OCI-LY3 (cell line): ENCODE measurements at regions not wholly inside any gene's neighbourhood (a gene's known extent, or its start where the extent isn't known, plus 50 kb on each side); places are given as distances from the start of the nearest gene placed in this dataset.

Experiments
- H2AFZ ChIP-seq: fragments of 200-600, 300-600 bp; shearing (Covaris generic); 2 replicates; pipeline ENCODE4 v1.6.0; 2014; ENCODE audit warnings: antibody characterized with exemption, low read depth, low read length
- H3K27ac ChIP-seq: fragments of 200-600, 300-600 bp; sonication (generic); 2 replicates; pipeline ENCODE4 v1.5.1; 2014; ENCODE audit warnings: mild to moderate bottlenecking, low read length, moderate library complexity, mixed read lengths
- H3K27me3 ChIP-seq: fragments of 200-600, 300-600 bp; sonication (generic); 2 replicates; pipeline ENCODE4 v1.6.1; 2014; ENCODE audit warnings: low read depth, low read length, mixed read lengths
- H3K36me3 ChIP-seq: fragments of 200-600, 300-600 bp; sonication (generic); replicated peaks from 2 replicates; pipeline ENCODE3; 2014; ENCODE audit warnings: low read depth, low read length, mixed read lengths
- H3K4me1 ChIP-seq: fragments of 300-600, 200-600 bp; sonication (generic); 2 replicates; pipeline ENCODE4 v1.6.1; 2014; ENCODE audit warnings: low read length, mixed read lengths
- H3K4me2 ChIP-seq: fragments of 200-600, 300-600 bp; sonication (generic); 2 replicates; pipeline ENCODE4 v1.6.1; 2014; ENCODE audit warnings: low read length, mixed read lengths
- H3K4me3 ChIP-seq: fragments of 300-600, 200-600 bp; sonication (generic); 2 replicates; pipeline ENCODE4 v1.5.1; 2014; ENCODE audit warnings: antibody characterized with exemption, mild to moderate bottlenecking, low read length, moderate library complexity
- H3K79me2 ChIP-seq: fragments of 300-600, 200-600 bp; shearing (Covaris generic); 2 replicates; pipeline ENCODE4 v1.6.1; 2014; ENCODE audit warnings: mild to moderate bottlenecking, low read length, mixed read lengths
- H3K9ac ChIP-seq: fragments of 300-600, 200-600 bp; shearing (Covaris generic); 2 replicates; pipeline ENCODE4 v1.6.0; 2014; ENCODE audit warnings: mild to moderate bottlenecking, low read length, moderate library complexity
- H3K9me3 ChIP-seq: fragments of 200-600, 300-600 bp; shearing (Covaris generic); 2 replicates; pipeline ENCODE4 v1.6.1; 2014; ENCODE audit warnings: low read length, mixed read lengths; ENCODE audit not compliant: insufficient read depth
- H4K20me1 ChIP-seq: fragments of 200-600, 300-600 bp; sonication (generic); 2 replicates; pipeline ENCODE4 v1.6.1; 2016; ENCODE audit warnings: low read length, mixed read lengths; ENCODE audit not compliant: insufficient read depth
- CTCF ChIP-seq: fragments of 200-600, 300-600 bp; sonication (generic); IDR thresholded peaks from 2 replicates; pipeline ENCODE4 v1.5.1; 2014; ENCODE audit warnings: antibody characterized with exemption, low read length, low read depth
- EZH2phosphoT487 ChIP-seq: fragments of 200-600 bp; shearing (Covaris generic); IDR thresholded peaks from 2 replicates; pipeline ENCODE4 v1.6.1; 2018; ENCODE audit warnings: antibody characterized with exemption, mixed run types, low read depth

GRCh38 chr7:52876402-52876801, 159.0 kb upstream of the POM121L12 start:
- H3K9me3 ChIP-seq, result no peaks in the 10 kb centered on the region
- TF ChIP-seq EZH2phosphoT487, result no peak
- TF ChIP-seq CTCF, result no peak
- no peak overlapping the region for H2AFZ ChIP-seq
- H3K4me2 ChIP-seq, result 0 out of 2 replicates have a peak overlapping the region, but pooled peaks have one; percentile 20
- no peak overlapping the region for H3K4me3 ChIP-seq
- no peak overlapping the region for H3K27ac ChIP-seq
- no peaks in the 10 kb centered on the region for H3K79me2 ChIP-seq
- H3K27me3 ChIP-seq, result no peaks in the 10 kb centered on the region
- H3K4me1 ChIP-seq, result peaks cover 6% of the 10 kb centered on the region; the same call in 1 of the 2 replicates
- H4K20me1 ChIP-seq, result no peaks in the 10 kb centered on the region
- no peak overlapping the region for H3K9ac ChIP-seq
- H3K36me3 ChIP-seq, result no peaks in the 10 kb centered on the region

DNA sequence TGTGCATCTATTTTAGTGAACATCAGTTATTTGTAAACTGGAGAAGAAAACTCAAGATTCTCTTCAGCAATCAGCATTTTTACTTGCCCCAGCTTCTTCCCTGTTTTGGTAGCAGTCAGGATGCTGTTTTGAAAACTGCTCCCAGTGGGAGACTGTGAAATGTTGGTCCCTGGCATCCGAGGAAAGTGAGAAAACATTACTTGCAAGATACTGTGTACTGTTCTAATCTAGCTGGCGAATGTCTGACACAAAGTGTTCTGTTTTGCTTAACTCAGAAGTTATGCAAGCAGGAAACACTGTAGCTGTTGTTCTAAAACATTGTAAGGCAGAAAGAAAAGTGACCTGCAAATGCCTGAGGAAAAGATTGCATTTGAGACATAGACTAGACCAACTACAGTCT, 171.8 kb upstream of the POM121L12 start:
- Histone ChIP-seq H3K4me1 (no peaks in the 10 kb centered on the region), H3K79me2 (no peaks in the 10 kb centered on the region), H3K9ac (no peak overlapping the region), H4K20me1 (no peaks in the 10 kb centered on the region), H3K4me2 (no peak overlapping the region), H3K27me3 (no peaks in the 10 kb centered on the region), H3K4me3 (no peak overlapping the region), H3K27ac (no peak overlapping the region), H3K36me3 (no peaks in the 10 kb centered on the region), H3K9me3 (peaks cover 15% of the 10 kb centered on the region; the same call in 1 of the 2 replicates), H2AFZ (no peak overlapping the region)
- no peak for TF ChIP-seq CTCF
- no peak for TF ChIP-seq EZH2phosphoT487

DNA sequence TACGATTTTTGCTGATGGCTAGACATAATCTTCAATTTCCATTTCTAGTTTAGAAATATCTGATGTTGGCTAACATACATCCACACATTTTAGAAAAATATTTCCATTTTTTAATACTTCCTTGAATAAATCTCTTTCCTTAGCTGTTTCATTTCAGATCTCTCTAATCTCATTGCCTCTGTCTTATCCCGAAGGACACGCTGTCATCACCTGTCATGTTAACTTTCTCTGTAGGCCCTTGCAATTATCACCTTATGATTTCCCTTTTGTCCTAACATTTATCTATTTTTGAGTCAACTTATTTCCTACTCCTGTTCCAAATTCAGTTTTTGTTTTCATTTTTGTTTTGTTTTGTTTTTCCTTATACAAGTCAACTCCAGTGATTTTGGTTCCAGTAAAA, 173.1 kb upstream of the POM121L12 start:
- H3K4me1 ChIP-seq, result no peaks in the 10 kb centered on the region
- H3K9me3 ChIP-seq, result peaks cover 15% of the 10 kb centered on the region; the same call in 1 of the 2 replicates
- no peak overlapping the region for H3K4me3 ChIP-seq
- no peak overlapping the region for H2AFZ ChIP-seq
- no peak for TF ChIP-seq CTCF
- no peak for TF ChIP-seq EZH2phosphoT487
- no peaks in the 10 kb centered on the region for H4K20me1 ChIP-seq
- no peaks in the 10 kb centered on the region for H3K27me3 ChIP-seq
- H3K27ac ChIP-seq, result no peak overlapping the region
- H3K79me2 ChIP-seq, result no peaks in the 10 kb centered on the region
- no peaks in the 10 kb centered on the region for H3K36me3 ChIP-seq
- H3K9ac ChIP-seq, result no peak overlapping the region
- H3K4me2 ChIP-seq, result no peak overlapping the region

DNA sequence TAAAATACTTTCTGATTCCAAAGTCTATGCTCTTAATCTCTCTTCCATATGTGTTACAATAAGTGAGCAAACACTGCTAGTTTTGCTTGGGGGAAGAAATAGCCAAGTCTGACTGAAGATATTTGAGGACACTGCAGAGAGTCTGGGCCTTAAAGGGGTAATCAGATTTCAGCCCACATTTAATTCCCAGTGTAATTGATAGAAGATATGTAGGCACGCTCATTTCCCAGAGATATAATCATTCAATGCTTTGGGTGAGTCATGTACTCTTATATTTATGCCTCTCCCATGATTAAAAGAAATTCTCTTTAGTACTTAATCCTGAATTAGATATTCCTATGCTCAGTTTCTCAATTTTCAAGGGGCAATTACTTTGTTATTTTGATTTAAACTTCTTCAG, 178.1 kb upstream of the POM121L12 start:
- 0 out of 2 replicates have a peak, but pooled peaks cover under 1% of the 10 kb centered on the region for H3K9me3 ChIP-seq
- H3K27ac ChIP-seq, result no peak overlapping the region
- H2AFZ ChIP-seq, result no peak overlapping the region
- H3K27me3 ChIP-seq, result no peaks in the 10 kb centered on the region
- no peaks in the 10 kb centered on the region for H3K79me2 ChIP-seq
- no peaks in the 10 kb centered on the region for H3K36me3 ChIP-seq
- H3K9ac ChIP-seq, result no peak overlapping the region
- H3K4me1 ChIP-seq, result no peaks in the 10 kb centered on the region
- no peak overlapping the region for H3K4me2 ChIP-seq
- TF ChIP-seq CTCF, result no peak
- TF ChIP-seq EZH2phosphoT487, result no peak
- H4K20me1 ChIP-seq, result no peaks in the 10 kb centered on the region
- no peak overlapping the region for H3K4me3 ChIP-seq
